ENCODE measurements at regions not wholly inside any gene's neighbourhood (a gene's known extent, or its start where the extent isn't known, plus 50 kb on each side); places are given as distances from the start of the nearest gene placed in this dataset.
"Not testable (repeated sequence)": the region's sequence is repeated elsewhere in the genome, so short reads cannot be mapped to it uniquely, and the experiment has no call there.

GRCh38 chr18:67406714-67407113, 109.8 kb downstream of the DSEL start:
- Histone ChIP-seq H3K27ac (no peak overlapping the region), H3K4me1 (no peaks in the 10 kb centered on the region), H3K27me3 (no peaks in the 10 kb centered on the region), H3K4me3 (no peak overlapping the region), H3K36me3 (no peaks in the 10 kb centered on the region), H3K9me3 (replicated peaks) (no peaks in the 10 kb centered on the region)
- DNase-seq, result no peak

GRCh38 chr18:67402543-67402942, 114.0 kb downstream of the DSEL start:
- Histone ChIP-seq H3K4me1 (no peaks in the 10 kb centered on the region), H3K9me3 (replicated peaks) (no peaks in the 10 kb centered on the region), H3K36me3 (no peaks in the 10 kb centered on the region), H3K27me3 (no peaks in the 10 kb centered on the region), H3K4me3 (no peak overlapping the region), H3K27ac (no peak overlapping the region)
- DNase-seq, result no peak

GRCh38 chr18:67400502-67401117, 115.9 kb downstream of the DSEL start:
- Histone ChIP-seq H3K9me3 (replicated peaks) (no peaks in the 10 kb centered on the region), H3K36me3 (no peaks in the 10 kb centered on the region), H3K4me3 (no peak overlapping the region), H3K4me1 (no peaks in the 10 kb centered on the region), H3K27ac (no peak overlapping the region), H3K27me3 (no peaks in the 10 kb centered on the region)
- DNase-seq, result no peak

GRCh38 chr18:67386032-67386431, 130.5 kb downstream of the DSEL start:
- H3K4me3 ChIP-seq, result no peak overlapping the region
- no peaks in the 10 kb centered on the region for H3K4me1 ChIP-seq
- H3K27ac ChIP-seq, result no peak overlapping the region
- H3K27me3 ChIP-seq, result no peaks in the 10 kb centered on the region
- H3K9me3 ChIP-seq (replicated peaks), result no peaks in the 10 kb centered on the region
- DNase-seq, result no peak
- no peaks in the 10 kb centered on the region for H3K36me3 ChIP-seq

- DNase-seq, result no peak
- Histone ChIP-seq H3K4me3 (no peak overlapping the region), H3K9me3 (replicated peaks) (no peaks in the 10 kb centered on the region), H3K4me1 (no peaks in the 10 kb centered on the region), H3K27me3 (no peaks in the 10 kb centered on the region), H3K27ac (no peak overlapping the region), H3K36me3 (no peaks in the 10 kb centered on the region)
Observed at GRCh38 chr18:67385455-67385854, 131.1 kb downstream of the DSEL start.

- not testable (repeated sequence) for H3K36me3 ChIP-seq; H3K27me3 ChIP-seq; H3K9me3 ChIP-seq (replicated peaks); DNase-seq; H3K4me3 ChIP-seq; H3K27ac ChIP-seq; H3K4me1 ChIP-seq
Observed at GRCh38 chr18:67384057-67384456, 132.5 kb downstream of the DSEL start.

GRCh38 chr18:67381608-67382150, 134.8 kb downstream of the DSEL start:
- Histone ChIP-seq H3K27me3 (no peaks in the 10 kb centered on the region), H3K36me3 (no peaks in the 10 kb centered on the region), H3K9me3 (replicated peaks) (no peaks in the 10 kb centered on the region), H3K27ac (no peak overlapping the region), H3K4me1 (no peaks in the 10 kb centered on the region), H3K4me3 (no peak overlapping the region)
- DNase-seq, result no peak

- Histone ChIP-seq H3K27ac (no peak overlapping the region), H3K36me3 (no peaks in the 10 kb centered on the region), H3K27me3 (no peaks in the 10 kb centered on the region), H3K9me3 (replicated peaks) (no peaks in the 10 kb centered on the region), H3K4me1 (no peaks in the 10 kb centered on the region), H3K4me3 (no peak overlapping the region)
- no peak for DNase-seq
Observed at GRCh38 chr18:67380867-67381266, 135.7 kb downstream of the DSEL start.

- Histone ChIP-seq H3K9me3 (replicated peaks) (no peaks in the 10 kb centered on the region), H3K27me3 (no peaks in the 10 kb centered on the region), H3K27ac (no peak overlapping the region), H3K36me3 (no peaks in the 10 kb centered on the region), H3K4me3 (no peak overlapping the region), H3K4me1 (no peaks in the 10 kb centered on the region)
- no peak for DNase-seq
Observed at GRCh38 chr18:67379981-67380380, 136.5 kb downstream of the DSEL start.

- Histone ChIP-seq H3K27ac (no peak overlapping the region), H3K27me3 (no peaks in the 10 kb centered on the region), H3K9me3 (replicated peaks) (no peaks in the 10 kb centered on the region), H3K36me3 (no peaks in the 10 kb centered on the region), H3K4me1 (no peaks in the 10 kb centered on the region), H3K4me3 (no peak overlapping the region)
- no peak for DNase-seq
Observed at GRCh38 chr18:67376372-67376771, 140.1 kb downstream of the DSEL start.

- no peaks in the 10 kb centered on the region for H3K36me3 ChIP-seq
- H3K4me1 ChIP-seq, result no peaks in the 10 kb centered on the region
- DNase-seq, result no peak
- no peaks in the 10 kb centered on the region for H3K9me3 ChIP-seq (replicated peaks)
- no peak overlapping the region for H3K4me3 ChIP-seq
- H3K27ac ChIP-seq, result no peak overlapping the region
- H3K27me3 ChIP-seq, result no peaks in the 10 kb centered on the region
Observed at GRCh38 chr18:67373636-67374035, 142.9 kb downstream of the DSEL start.

- Histone ChIP-seq H3K4me3 (no peak overlapping the region), H3K36me3 (no peaks in the 10 kb centered on the region), H3K27me3 (no peaks in the 10 kb centered on the region), H3K27ac (no peak overlapping the region), H3K4me1 (peaks cover 18% of the 10 kb centered on the region), H3K9me3 (replicated peaks) (no peaks in the 10 kb centered on the region)
- DNase-seq, result peak in 1 of 2 experiments; percentile 7
Observed at GRCh38 chr18:67367540-67367939, 149.0 kb downstream of the DSEL start.

GRCh38 chr18:67363694-67364093, 152.8 kb downstream of the DSEL start:
- Histone ChIP-seq H3K4me3 (no peak overlapping the region), H3K27ac (peak overlapping the region; percentile 50), H3K4me1 (peaks cover 40% of the 10 kb centered on the region), H3K36me3 (no peaks in the 10 kb centered on the region), H3K27me3 (no peaks in the 10 kb centered on the region), H3K9me3 (replicated peaks) (no peaks in the 10 kb centered on the region)
- DNase-seq, result peak; percentile 69 to 80

GRCh38 chr18:67362906-67363305, 153.6 kb downstream of the DSEL start:
- no peaks in the 10 kb centered on the region for H3K27me3 ChIP-seq
- H3K27ac ChIP-seq, result peak overlapping the region; percentile 50
- peaks cover 40% of the 10 kb centered on the region for H3K4me1 ChIP-seq
- DNase-seq, result peak; percentile 70 to 84
- peak overlapping the region; percentile 24 for H3K4me3 ChIP-seq
- no peaks in the 10 kb centered on the region for H3K36me3 ChIP-seq
- no peaks in the 10 kb centered on the region for H3K9me3 ChIP-seq (replicated peaks)

- H3K27me3 ChIP-seq, result no peaks in the 10 kb centered on the region
- no peaks in the 10 kb centered on the region for H3K9me3 ChIP-seq (replicated peaks)
- peak; percentile 60 to 80 for DNase-seq
- H3K4me3 ChIP-seq, result peak overlapping the region; percentile 41
- H3K27ac ChIP-seq, result peak overlapping the region; percentile 81
- peaks cover 40% of the 10 kb centered on the region for H3K4me1 ChIP-seq
- no peaks in the 10 kb centered on the region for H3K36me3 ChIP-seq
Observed at GRCh38 chr18:67359873-67360838, 156.4 kb downstream of the DSEL start.
